ENCODE measurements at regions not wholly inside any gene's neighbourhood (a gene's known extent, or its start where the extent isn't known, plus 50 kb on each side); places are given as distances from the start of the nearest gene placed in this dataset.

DNA sequence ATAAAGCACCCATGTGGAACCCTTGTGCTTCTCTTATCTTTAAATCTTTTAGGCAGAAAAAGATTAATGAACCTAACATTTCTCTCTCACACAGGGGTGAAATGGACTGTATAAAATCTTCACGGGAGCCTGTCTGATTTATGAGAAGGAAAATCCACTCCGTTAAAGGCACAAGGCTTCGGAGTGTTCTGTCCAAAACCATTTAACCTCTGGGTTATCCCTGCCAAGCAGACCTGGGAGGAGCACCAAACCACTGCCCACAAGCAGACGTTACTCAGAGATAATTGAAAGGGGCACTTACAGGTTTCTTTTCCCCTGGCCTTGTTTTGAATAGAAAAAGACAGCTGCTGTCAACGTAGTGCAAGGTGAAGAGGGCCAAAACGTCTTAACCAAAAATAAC, 184.4 kb upstream of the DOK6 start:
- no peak for DNase-seq (ENCODE audit: low read depth)
- Histone ChIP-seq H3K4me3 (ENCODE audit: low read depth, low read length) (no peak overlapping the region), H3K27me3 (ENCODE audit: control insufficient read depth, insufficient read depth, low read length) (no peaks in the 10 kb centered on the region), H3K36me3 (ENCODE audit: control insufficient read depth, insufficient read depth, low read length) (no peaks in the 10 kb centered on the region)
- TF ChIP-seq, protein P1, sequence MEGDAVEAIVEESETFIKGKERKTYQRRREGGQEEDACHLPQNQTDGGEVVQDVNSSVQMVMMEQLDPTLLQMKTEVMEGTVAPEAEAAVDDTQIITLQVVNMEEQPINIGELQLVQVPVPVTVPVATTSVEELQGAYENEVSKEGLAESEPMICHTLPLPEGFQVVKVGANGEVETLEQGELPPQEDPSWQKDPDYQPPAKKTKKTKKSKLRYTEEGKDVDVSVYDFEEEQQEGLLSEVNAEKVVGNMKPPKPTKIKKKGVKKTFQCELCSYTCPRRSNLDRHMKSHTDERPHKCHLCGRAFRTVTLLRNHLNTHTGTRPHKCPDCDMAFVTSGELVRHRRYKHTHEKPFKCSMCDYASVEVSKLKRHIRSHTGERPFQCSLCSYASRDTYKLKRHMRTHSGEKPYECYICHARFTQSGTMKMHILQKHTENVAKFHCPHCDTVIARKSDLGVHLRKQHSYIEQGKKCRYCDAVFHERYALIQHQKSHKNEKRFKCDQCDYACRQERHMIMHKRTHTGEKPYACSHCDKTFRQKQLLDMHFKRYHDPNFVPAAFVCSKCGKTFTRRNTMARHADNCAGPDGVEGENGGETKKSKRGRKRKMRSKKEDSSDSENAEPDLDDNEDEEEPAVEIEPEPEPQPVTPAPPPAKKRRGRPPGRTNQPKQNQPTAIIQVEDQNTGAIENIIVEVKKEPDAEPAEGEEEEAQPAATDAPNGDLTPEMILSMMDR (IDR thresholded peaks at IDR 0.05; ENCODE audit: insufficient read depth, low read length, poor library complexity, severe bottlenecking): no peak

DNA sequence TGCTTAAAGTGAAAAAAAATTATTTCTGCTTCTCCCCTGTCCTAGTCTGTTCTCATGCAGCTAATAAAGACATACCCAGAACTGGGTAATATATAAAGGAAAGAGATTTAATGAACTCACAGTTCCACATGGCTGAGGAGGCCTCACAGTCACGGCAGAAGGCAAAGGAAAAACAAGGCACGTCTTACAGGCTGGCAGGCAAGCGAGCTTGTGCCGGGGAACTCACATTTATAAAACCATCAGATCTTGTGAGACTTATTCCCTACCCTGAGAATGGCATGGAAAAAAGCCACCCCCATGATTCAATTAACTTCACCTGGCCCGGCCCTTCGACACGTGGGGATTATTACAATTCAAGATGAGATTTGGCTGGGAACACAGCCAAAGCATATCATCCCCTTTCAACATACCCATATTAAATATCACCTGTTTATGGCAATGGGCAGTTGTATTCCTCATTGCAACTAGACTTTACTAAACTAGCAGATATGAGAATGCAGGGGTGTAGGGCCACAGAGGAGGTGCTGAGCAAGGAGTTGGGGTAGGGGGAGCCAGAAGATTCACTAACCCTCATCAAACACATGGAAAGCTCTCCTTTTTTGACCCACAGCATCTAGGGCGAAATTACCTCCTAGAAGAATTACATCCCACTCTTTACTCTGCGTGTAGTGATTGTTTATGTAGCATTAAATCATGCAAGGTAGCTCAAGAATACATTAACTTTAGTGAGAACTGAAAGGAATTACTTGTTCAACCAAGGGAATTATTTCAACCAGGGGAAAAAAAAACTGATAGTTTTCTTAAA, 183.3 kb upstream of the DOK6 start:
- TF ChIP-seq, protein P1 (IDR thresholded peaks at IDR 0.05; ENCODE audit: insufficient read depth, low read length, poor library complexity, severe bottlenecking): no peak
- Histone ChIP-seq H3K27me3 (ENCODE audit: control insufficient read depth, insufficient read depth, low read length) (no peaks in the 10 kb centered on the region), H3K36me3 (ENCODE audit: control insufficient read depth, insufficient read depth, low read length) (no peaks in the 10 kb centered on the region), H3K4me3 (ENCODE audit: low read depth, low read length) (no peak overlapping the region)
- no peak for DNase-seq (ENCODE audit: low read depth)

DNA sequence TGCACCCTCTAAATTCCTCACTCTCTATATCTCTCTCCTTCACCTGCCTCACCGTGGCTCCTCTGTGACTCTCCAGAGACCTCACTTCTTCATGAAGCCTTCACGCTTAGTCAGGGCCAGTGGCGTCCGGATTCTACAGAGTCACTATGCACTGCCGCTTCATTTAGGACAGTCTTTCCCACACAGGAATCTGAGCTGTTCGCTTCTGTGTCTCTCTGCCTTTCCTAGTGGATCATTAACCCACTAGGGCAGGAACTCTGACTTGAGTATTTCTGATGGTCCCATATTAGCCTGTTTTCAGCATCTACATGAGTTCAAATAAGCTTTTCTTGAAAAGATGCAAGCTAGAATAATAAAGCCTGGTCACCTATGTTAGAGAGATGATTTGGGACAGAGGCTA, 180.2 kb upstream of the DOK6 start:
- DNase-seq (ENCODE audit: low read depth): peak; percentile 7
- TF ChIP-seq, protein P1 (IDR thresholded peaks at IDR 0.05; ENCODE audit: insufficient read depth, low read length, poor library complexity, severe bottlenecking): no peak
- Histone ChIP-seq H3K36me3 (ENCODE audit: control insufficient read depth, insufficient read depth, low read length) (no peaks in the 10 kb centered on the region), H3K27me3 (ENCODE audit: control insufficient read depth, insufficient read depth, low read length) (no peaks in the 10 kb centered on the region), H3K4me3 (ENCODE audit: low read depth, low read length) (no peak overlapping the region)

DNA sequence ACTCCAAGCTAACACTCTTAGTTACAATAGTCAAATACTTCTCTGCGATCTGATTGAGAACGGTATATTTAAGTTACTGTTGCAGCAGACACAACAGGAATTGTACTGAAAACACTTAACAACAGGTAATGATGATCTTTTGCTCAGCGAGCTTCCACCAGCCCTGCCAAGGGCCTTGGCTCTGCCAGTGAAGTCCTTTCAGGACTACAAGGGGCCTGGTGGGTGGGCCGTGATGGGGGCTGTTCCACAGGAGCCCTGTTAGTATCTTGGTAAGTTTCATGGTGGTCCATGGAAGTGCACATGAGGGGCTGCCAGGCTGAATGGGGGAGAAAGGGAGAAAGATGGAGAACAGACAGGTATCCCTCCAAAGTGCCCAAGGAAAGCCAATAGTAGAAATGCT, 178.6 kb upstream of the DOK6 start:
- TF ChIP-seq, protein P1 (IDR thresholded peaks at IDR 0.05; ENCODE audit: insufficient read depth, low read length, poor library complexity, severe bottlenecking): no peak
- H3K27me3 ChIP-seq (ENCODE audit: control insufficient read depth, insufficient read depth, low read length): no peaks in the 10 kb centered on the region
- no peaks in the 10 kb centered on the region for H3K36me3 ChIP-seq (ENCODE audit: control insufficient read depth, insufficient read depth, low read length)
- no peak overlapping the region for H3K4me3 ChIP-seq (ENCODE audit: low read depth, low read length)
- DNase-seq (ENCODE audit: low read depth): no peak

DNA sequence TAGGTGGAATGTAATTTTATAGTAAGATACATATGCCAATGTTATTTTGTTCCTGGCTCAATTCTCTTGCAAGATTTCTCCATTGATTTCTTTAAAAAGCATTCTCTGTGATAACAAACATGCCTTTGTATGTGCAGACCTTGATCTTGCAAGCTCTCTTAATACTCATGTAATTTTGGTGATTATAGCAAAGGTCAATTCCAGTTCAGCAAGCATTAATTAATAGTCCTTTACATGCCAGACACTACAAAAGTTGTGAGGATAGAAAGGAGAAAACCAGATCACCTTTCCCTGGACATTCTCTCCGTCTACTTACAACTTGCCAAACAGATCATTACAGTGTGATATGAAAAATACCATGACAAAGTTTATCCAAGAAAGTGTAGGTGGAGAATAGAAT, 173.7 kb upstream of the DOK6 start:
- TF ChIP-seq, protein P1 (IDR thresholded peaks at IDR 0.05; ENCODE audit: insufficient read depth, low read length, poor library complexity, severe bottlenecking): no peak
- no peak for DNase-seq (ENCODE audit: low read depth)
- Histone ChIP-seq H3K27me3 (ENCODE audit: control insufficient read depth, insufficient read depth, low read length) (no peaks in the 10 kb centered on the region), H3K36me3 (ENCODE audit: control insufficient read depth, insufficient read depth, low read length) (no peaks in the 10 kb centered on the region), H3K4me3 (ENCODE audit: low read depth, low read length) (no peak overlapping the region)

DNA sequence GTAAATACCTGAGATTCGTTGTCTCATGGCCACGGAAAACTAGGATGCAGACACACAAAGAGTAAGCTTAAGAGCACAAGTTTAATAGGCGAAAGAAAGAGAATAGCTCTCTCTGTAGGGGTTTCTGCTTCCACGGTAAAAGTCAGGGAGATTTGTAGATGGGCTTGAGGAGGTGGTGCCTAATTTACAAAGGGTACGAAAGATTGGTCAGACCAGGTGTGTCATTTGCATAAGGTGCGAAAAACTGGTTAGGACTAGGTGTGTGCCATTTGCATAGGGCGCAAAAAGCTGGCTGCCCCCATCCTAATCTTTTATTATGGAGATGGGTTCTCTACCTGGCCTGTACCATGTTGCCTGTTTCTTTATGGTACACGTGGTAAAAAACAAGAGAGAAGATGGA, 170.5 kb upstream of the DOK6 start:
- Histone ChIP-seq H3K4me3 (ENCODE audit: low read depth, low read length) (no peak overlapping the region), H3K36me3 (ENCODE audit: control insufficient read depth, insufficient read depth, low read length) (no peaks in the 10 kb centered on the region), H3K27me3 (ENCODE audit: control insufficient read depth, insufficient read depth, low read length) (no peaks in the 10 kb centered on the region)
- DNase-seq (ENCODE audit: low read depth): no peak
- TF ChIP-seq, protein P1 (IDR thresholded peaks at IDR 0.05; ENCODE audit: insufficient read depth, low read length, poor library complexity, severe bottlenecking): no peak

Data from kidney epithelial cell (primary cell).